Activated CD4-positive, alpha-beta T cell treated with anti-CD3 and anti-CD28 coated beads for 36 hours (primary cell): ENCODE measurements at regions not wholly inside any gene's neighbourhood (a gene's known extent, or its start where the extent isn't known, plus 50 kb on each side); places are given as distances from the start of the nearest gene placed in this dataset.
"Not testable (repeated sequence)": the region's sequence is repeated elsewhere in the genome, so short reads cannot be mapped to it uniquely, and the experiment has no call there.

Experiments used
- ATAC-seq: fragments of 200-7000 bp; cut with Tn5 transposase; one replicate; pipeline ENCODE4 v1.10.0; 2021; ENCODE audit warnings: mild to moderate bottlenecking, moderate library complexity
- CTCF ChIA-PET: fragments of 350-600 bp; sonication (Branson Sonifier 250); formaldehyde crosslinking; loops from one replicate; lab custom pipeline; 2021; ENCODE audit warnings: antibody characterized with exemption; lab: Charles Lee
- POLR2A ChIA-PET: fragments of 350-600 bp; sonication (Branson Sonifier 250); formaldehyde crosslinking; loops from one replicate; lab custom pipeline; 2021; ENCODE audit warnings: antibody characterized with exemption, inconsistent platforms; lab: Charles Lee
- DNase-seq: peaks from one replicate; pipeline ENCODE4 v3.0.0-alpha.2; 2020
- H3K27ac Mint-ChIP-seq: one replicate; pipeline ENCODE4 v1.8.0; 2021; ENCODE audit warnings: mixed read lengths
- H3K27me3 Mint-ChIP-seq: one replicate; pipeline ENCODE4 v1.8.0; 2021; ENCODE audit warnings: mixed read lengths
- H3K36me3 Mint-ChIP-seq: one replicate; pipeline ENCODE4 v1.8.0; 2021; ENCODE audit warnings: low read depth, mixed read lengths
- H3K4me1 Mint-ChIP-seq: one replicate; pipeline ENCODE4 v1.8.0; 2021; ENCODE audit warnings: mixed read lengths
- H3K4me3 Mint-ChIP-seq: one replicate; pipeline ENCODE4 v1.8.0; 2021; ENCODE audit warnings: mild to moderate bottlenecking, moderate library complexity, mixed read lengths
- H3K9me3 Mint-ChIP-seq: one replicate; pipeline ENCODE4 v1.8.0; 2021; ENCODE audit warnings: low read depth, mixed read lengths
- intact Hi-C, 2 experiments: fragments of 100-400 bp; cut with DNase I in 1 of 2; cut with micrococcal nuclease in 1 of 2; formaldehyde crosslinking; loops; one replicate each; pipeline versions ENCODE4 v1.14.2 to v1.15.1; 2022 to 2024; cut with DNase I, micrococcal nuclease

DNA sequence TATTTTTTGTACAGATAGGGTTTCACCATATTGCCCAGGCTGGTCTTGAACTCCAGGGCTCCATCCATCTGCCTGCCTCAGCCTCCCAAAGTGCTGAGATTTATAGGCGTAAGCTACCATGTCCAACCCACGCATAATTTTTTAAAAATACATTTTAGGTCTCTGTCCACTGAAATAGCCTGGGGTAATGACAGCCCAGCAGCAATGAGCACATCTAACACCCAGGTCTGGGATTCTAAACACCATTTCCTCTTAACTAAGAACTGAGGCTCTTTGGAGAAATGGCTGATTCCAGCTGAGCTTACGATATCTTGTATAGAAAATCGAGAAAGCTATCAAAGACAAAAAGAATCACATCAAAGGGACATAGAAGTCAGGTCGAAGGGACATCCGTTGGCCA, 245.3 kb downstream of the PARN start:
- intact Hi-C loops = no loop called here
- H3K27ac Mint-ChIP-seq = no peak overlapping the region
- no peaks in the 10 kb centered on the region for H3K4me1 Mint-ChIP-seq
- ATAC-seq (no peak), DNase-seq (no peak)
- POLR2A ChIA-PET = no interaction called here
- CTCF ChIA-PET = interaction anchor here (0.9 kb wide), 1 partner anchor 81 kb away, joined by 4 read pairs; no protein-coding TSS in a partner anchor
- H3K4me3 Mint-ChIP-seq = no peak overlapping the region
- no peaks in the 10 kb centered on the region for H3K9me3 Mint-ChIP-seq
- H3K27me3 Mint-ChIP-seq = no peaks in the 10 kb centered on the region
- no peaks in the 10 kb centered on the region for H3K36me3 Mint-ChIP-seq

DNA sequence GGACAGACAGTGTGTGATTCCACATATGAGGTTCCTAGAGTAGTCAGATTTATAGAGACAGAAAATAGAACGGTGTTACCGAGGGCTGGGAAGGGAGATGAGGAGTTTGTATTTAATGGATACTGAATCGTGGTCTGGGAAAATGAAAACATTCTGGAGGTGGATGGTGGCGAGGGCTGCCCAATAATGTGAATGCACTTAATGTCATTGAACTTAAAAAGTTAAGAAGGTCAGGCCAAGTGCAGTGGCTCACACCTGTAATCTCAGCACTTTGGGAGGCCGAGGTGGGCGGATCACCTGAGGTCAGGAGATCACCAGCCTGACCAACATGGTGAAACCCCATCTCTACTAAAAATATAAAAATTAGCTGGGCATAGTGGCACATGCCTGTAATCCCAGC, 246.2 kb downstream of the PARN start:
- POLR2A ChIA-PET, H3K9me3 Mint-ChIP-seq, CTCF ChIA-PET, ATAC-seq, H3K4me3 Mint-ChIP-seq, DNase-seq, intact Hi-C loops, H3K36me3 Mint-ChIP-seq, H3K27ac Mint-ChIP-seq, H3K27me3 Mint-ChIP-seq, H3K4me1 Mint-ChIP-seq: not testable (repeated sequence)

DNA sequence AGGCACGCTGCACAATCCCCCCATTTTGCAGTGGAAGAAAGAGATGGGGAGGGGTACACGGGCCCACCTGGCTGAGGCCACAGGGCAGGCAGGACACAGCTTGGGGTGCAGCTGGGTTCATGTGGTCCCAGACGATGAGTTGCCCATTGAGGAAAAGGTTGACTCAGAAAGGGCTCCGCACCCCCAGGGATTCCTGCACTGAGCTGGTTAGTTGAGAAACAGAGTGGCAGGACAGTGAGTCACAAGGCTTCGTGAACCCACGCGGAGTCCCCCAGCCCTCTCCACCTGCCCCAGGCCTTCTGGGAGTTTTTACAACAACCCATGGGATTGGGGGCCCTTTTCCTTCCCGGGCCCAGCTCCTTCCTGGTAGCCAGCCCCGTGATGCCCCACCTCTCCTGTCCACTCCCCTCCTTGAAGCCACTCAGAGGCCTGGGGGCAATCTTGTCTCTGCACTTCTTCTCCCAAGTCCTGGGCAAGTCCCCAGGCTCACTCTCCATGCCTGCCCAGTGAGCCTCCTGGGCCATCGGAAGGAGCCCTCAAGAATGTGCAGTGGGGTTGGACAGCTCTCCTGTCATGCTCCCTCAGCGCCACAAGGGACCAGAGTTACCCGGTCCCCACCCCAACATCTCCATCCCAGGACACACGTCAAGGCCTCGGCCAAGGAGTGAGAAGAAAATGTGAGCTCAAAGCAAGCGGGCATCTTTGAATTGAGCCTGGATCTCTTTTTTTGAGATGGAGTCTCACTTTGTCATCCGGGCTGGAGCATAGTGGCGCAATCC, 251.2 kb downstream of the PARN start:
- H3K27me3 Mint-ChIP-seq = no peaks in the 10 kb centered on the region
- intact Hi-C loops = no loop called here
- H3K9me3 Mint-ChIP-seq = no peaks in the 10 kb centered on the region
- H3K36me3 Mint-ChIP-seq = no peaks in the 10 kb centered on the region
- H3K27ac Mint-ChIP-seq = no peak overlapping the region
- H3K4me3 Mint-ChIP-seq = no peak overlapping the region
- CTCF ChIA-PET = interaction anchor here (0.6 to 0.7 kb wide), 3 partner anchors 9 to 1580 kb away, joined by 3 read pairs; no protein-coding TSS in a partner anchor
- POLR2A ChIA-PET = no interaction called here
- DNase-seq (no peak), ATAC-seq (no peak)
- H3K4me1 Mint-ChIP-seq = no peaks in the 10 kb centered on the region

DNA sequence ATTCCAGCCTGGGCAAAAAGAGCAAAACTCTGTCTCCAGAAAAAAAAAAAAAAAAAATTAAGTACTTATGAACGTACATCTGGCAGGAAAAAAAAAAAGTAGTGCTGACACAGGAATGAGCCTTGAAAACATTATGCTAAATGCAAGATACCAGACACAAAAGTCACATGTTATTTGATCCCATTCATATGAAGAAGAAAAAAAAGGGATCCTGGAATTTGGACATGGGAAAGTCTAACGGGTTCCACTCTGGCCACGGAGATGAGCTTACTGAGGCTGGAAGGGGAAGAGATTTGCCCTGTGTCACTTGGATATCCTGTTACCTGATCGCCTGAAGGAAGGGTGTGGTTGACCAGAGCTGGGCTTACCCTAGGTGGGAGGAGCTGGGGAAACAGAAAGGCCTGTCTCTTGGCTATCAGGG, 251.9 kb downstream of the PARN start:
- no peaks in the 10 kb centered on the region for H3K9me3 Mint-ChIP-seq
- no peaks in the 10 kb centered on the region for H3K36me3 Mint-ChIP-seq
- no peak overlapping the region for H3K4me3 Mint-ChIP-seq
- no peak overlapping the region for H3K27ac Mint-ChIP-seq
- no peak for DNase-seq
- ATAC-seq = no peak
- H3K27me3 Mint-ChIP-seq = no peaks in the 10 kb centered on the region
- POLR2A ChIA-PET = no interaction called here
- CTCF ChIA-PET = interaction anchor here (0.6 kb wide), 1 partner anchor 407 kb away, joined by 3 read pairs; no protein-coding TSS in a partner anchor
- no peaks in the 10 kb centered on the region for H3K4me1 Mint-ChIP-seq
- intact Hi-C loops = no loop called here

DNA sequence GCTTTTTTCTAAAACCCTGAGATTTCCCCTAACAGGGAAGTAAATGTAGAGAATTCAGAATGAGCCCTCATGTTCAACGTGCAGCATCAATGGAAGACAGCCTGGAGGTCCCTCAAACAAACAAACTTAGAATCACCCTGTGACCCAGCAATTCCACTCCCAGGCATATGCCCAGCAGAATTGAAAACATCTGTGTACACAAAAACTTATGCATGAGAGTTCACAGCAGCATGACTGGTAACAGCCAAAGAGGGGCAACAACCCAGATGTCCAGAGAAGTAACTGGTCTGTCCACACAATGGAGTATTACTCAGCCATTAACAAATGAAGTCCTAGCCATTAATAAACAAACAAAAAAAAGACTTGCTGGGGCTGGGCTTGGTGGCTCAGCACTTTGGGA, 252.7 kb downstream of the PARN start:
- intact Hi-C loops = no loop called here
- Mint-ChIP-seq H3K27me3 (no peaks in the 10 kb centered on the region), H3K4me3 (no peak overlapping the region), H3K9me3 (no peaks in the 10 kb centered on the region), H3K36me3 (no peaks in the 10 kb centered on the region), H3K27ac (no peak overlapping the region), H3K4me1 (no peaks in the 10 kb centered on the region)
- CTCF ChIA-PET = no interaction called here
- DNase-seq (no peak), ATAC-seq (no peak)
- POLR2A ChIA-PET = no interaction called here

DNA sequence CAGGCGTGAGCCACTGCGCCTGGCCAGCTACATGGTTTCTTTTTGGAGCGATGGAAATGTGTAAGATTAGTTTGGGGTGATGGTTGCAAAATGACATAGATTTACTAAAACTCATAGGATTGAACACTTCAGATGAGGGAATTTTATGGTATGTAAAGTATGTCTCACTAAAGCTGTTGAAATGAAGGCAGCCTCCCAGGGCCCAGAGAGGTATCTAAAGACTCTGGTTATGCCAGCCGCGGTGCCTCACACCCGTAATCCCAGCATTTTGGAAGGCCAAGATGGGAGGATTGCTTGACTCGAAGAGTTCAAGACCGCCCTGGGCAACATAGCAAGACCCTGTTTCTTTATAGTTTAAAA, 254.9 kb downstream of the PARN start:
- Mint-ChIP-seq H3K27me3 (no peaks in the 10 kb centered on the region), H3K27ac (no peak overlapping the region), H3K4me1 (no peaks in the 10 kb centered on the region), H3K36me3 (no peaks in the 10 kb centered on the region), H3K4me3 (no peak overlapping the region), H3K9me3 (no peaks in the 10 kb centered on the region)
- ChIA-PET CTCF (no interaction called here), POLR2A (no interaction called here)
- intact Hi-C loops = no loop called here
- no peak for DNase-seq
- no peak for ATAC-seq

DNA sequence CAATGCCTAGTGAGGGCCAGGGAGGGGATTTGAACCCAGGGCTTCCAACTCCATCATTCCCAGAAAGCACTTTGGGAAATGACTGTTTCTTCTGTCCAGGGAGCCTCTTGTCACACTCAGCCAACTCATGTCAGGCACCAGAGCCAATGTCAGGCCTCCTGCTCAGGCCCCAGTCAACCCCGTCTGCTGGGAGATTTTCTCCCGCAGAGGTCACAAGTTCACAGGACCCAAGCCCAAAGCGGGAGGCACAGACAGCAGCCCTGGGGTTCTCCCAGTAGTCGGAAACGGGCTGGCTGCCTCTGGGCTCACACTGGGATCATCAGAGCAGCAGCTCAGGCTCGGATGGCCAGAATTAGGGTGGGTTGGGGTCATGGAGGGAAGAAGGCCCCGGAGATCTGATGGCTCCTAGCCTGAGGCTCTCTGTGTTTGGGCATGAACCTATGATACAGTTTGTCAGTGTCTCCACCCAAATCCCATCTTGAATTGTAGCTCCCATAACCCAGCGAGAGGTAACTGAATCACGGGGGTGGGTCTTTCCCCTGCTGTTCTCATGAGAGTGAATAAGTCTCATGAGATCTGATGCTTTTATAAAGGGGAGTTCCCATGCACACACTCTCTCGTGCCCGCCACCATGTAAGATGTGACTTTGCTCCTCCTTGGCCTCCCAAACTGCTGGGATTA, 255.5 kb downstream of the PARN start:
- Mint-ChIP-seq H3K27me3 (no peaks in the 10 kb centered on the region), H3K4me3 (no peak overlapping the region), H3K9me3 (no peaks in the 10 kb centered on the region), H3K27ac (no peak overlapping the region), H3K4me1 (no peaks in the 10 kb centered on the region), H3K36me3 (no peaks in the 10 kb centered on the region)
- CTCF ChIA-PET = no interaction called here
- DNase-seq (no peak), ATAC-seq (no peak)
- intact Hi-C loops = no loop called here
- POLR2A ChIA-PET = no interaction called here

DNA sequence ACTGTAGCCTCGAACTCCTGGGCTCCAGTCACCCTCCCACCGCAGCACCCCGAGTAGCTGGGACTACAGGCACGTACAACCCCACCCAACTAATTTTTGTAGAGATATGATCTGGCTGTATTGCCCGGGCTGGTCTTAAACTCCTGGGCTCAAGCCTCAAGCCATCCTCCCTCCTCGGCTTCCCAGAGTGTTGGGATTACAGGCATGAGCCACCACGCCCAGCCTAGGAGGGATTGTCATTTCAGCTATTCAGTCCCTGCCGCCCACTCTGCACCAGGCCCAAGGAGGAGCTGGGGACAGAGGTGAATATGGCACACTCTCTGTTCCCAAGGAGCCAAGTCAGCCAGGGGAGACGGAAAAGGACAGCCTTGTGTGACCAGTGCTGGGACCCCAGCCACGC, 256.2 kb downstream of the PARN start:
- ATAC-seq = no peak
- Mint-ChIP-seq H3K27me3 (no peaks in the 10 kb centered on the region), H3K4me3 (no peak overlapping the region), H3K9me3 (no peaks in the 10 kb centered on the region), H3K27ac (no peak overlapping the region), H3K36me3 (no peaks in the 10 kb centered on the region), H3K4me1 (no peaks in the 10 kb centered on the region)
- CTCF ChIA-PET = no interaction called here
- DNase-seq = no peak
- intact Hi-C loops = no loop called here
- POLR2A ChIA-PET = no interaction called here

DNA sequence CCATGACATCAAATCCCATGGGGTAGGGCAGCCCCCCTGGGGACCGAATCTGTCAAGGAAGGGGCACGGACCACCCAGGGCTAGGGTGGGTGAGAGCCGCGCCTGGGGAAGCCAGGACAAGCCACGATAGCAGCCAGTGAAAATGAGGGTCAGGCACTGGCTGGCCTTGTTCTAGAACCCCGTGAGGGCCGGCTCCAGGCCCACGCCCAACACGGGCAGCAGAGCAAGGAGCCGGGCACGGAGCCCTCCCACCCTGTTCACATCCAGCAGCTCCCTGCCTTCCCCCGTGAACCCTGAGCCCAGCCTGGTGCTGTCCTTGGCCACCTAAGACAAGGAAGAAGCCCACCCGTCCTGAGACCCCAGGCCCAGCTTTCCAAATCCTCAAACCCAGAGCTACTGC, 256.7 kb downstream of the PARN start:
- DNase-seq = no peak
- no peaks in the 10 kb centered on the region for H3K9me3 Mint-ChIP-seq
- ATAC-seq = no peak
- H3K27ac Mint-ChIP-seq = no peak overlapping the region
- intact Hi-C loops = no loop called here
- no peaks in the 10 kb centered on the region for H3K36me3 Mint-ChIP-seq
- ChIA-PET POLR2A (no interaction called here), CTCF (no interaction called here)
- no peaks in the 10 kb centered on the region for H3K4me1 Mint-ChIP-seq
- H3K27me3 Mint-ChIP-seq = no peaks in the 10 kb centered on the region
- H3K4me3 Mint-ChIP-seq = no peak overlapping the region

DNA sequence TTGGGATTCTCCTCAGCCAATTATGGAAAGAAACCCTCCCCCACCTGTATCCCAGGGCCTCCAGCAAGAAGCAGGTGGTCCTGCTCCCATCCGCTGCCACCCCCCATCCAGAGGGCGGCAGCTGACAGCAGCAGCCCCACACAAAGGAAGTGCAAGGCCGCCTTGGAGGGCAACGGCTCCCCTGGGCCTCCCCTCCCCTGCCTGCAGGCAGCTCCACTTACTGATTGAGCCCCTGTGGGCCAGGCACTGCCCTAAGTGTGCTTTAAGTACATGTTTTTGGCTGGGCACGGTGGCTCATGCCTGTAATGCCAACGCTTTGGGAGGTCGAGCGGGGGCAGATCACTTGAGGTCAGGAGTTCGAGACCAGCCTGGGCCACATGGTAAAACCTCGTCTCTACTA, 257.6 kb downstream of the PARN start:
- no peak overlapping the region for H3K27ac Mint-ChIP-seq
- no peak for DNase-seq
- no peak overlapping the region for H3K4me3 Mint-ChIP-seq
- no peaks in the 10 kb centered on the region for H3K4me1 Mint-ChIP-seq
- no peaks in the 10 kb centered on the region for H3K9me3 Mint-ChIP-seq
- intact Hi-C loops = no loop called here
- POLR2A ChIA-PET = no interaction called here
- H3K27me3 Mint-ChIP-seq = no peaks in the 10 kb centered on the region
- no peaks in the 10 kb centered on the region for H3K36me3 Mint-ChIP-seq
- no peak for ATAC-seq
- CTCF ChIA-PET = interaction anchor here (1.2 kb wide), 1 partner anchor 129 kb away, joined by 4 read pairs; no protein-coding TSS in a partner anchor

DNA sequence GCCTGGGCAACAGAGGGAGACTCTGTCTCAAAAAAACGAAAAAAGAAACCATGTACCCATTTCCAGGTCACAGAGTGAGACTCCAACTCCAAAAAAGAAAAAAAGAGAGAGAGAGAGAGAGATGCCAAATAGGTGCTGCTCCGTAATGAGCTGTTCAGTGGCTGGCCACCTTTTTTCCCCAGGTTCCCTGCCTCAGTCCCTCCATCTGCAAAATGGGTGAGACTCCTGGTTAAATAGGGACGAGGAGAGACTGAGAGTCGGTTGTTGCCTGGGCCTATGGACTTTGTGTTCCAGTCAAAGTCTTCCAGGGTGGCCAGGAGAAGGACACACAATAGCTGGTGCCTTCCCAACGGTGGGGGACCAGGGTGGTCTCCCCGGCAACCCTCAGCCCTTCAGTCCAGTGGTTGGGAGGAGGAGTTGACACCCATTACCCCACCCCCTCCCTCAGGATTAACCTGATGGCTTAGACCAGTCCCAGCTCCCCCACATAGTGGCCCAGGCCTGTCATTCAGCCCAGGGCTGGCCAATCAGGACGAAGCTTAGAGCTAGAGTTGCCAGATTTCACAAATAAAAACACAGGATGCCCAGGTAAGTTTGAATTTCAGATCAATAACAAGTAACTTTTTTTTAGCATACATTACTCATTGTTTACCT, 258.2 kb downstream of the PARN start:
- Mint-ChIP-seq H3K27me3 (no peaks in the 10 kb centered on the region), H3K9me3 (no peaks in the 10 kb centered on the region), H3K4me1 (no peaks in the 10 kb centered on the region), H3K36me3 (no peaks in the 10 kb centered on the region), H3K4me3 (no peak overlapping the region), H3K27ac (no peak overlapping the region)
- intact Hi-C loops = no loop called here
- POLR2A ChIA-PET = no interaction called here
- ATAC-seq (no peak), DNase-seq (no peak)
- CTCF ChIA-PET = interaction anchor here (1.2 kb wide), 1 partner anchor 129 kb away, joined by 4 read pairs; no protein-coding TSS in a partner anchor
